Panc1 (cell line): ENCODE measurements at regions not wholly inside any gene's neighbourhood (a gene's known extent, or its start where the extent isn't known, plus 50 kb on each side); places are given as distances from the start of the nearest gene placed in this dataset.

Experiments
- ATAC-seq: fragments of 200-7000 bp; cut with Tn5 transposase; 2 replicates; pipeline ENCODE4 v1.9.1; 2020; ENCODE audit warnings: mild to moderate bottlenecking, moderate library complexity
- BruUV-seq: library from RNA; stranded (reverse); fragments of 400-500 nt; replicated peaks from 2 replicates; lab custom pipeline; 2021; lab: Mats Ljungman, UMichigan
- CTCF ChIA-PET: fragments of 300-600 bp; sonication (Branson Sonifier 250); formaldehyde crosslinking; loops from one replicate; lab custom pipeline; 2022; ENCODE audit warnings: antibody characterized with exemption; lab: Charles Lee
- POLR2A ChIA-PET: fragments of 300-600 bp; sonication (Branson Sonifier 250); formaldehyde crosslinking; loops from one replicate; lab custom pipeline; 2022; ENCODE audit warnings: antibody characterized with exemption; lab: Charles Lee
- DNase-seq: peaks from one replicate; pipeline ENCODE4 v3.0.0-alpha.2; 2010; ENCODE audit warnings: low read depth, low spot score
- H3K27ac ChIP-seq: 2 replicates; pipeline ENCODE4 v1.5.1; 2011; ENCODE audit warnings: mild to moderate bottlenecking, low read length, inconsistent platforms
- H3K27me3 ChIP-seq: fragments of 200-500 bp; sonication (Bioruptor generic); 2 replicates; pipeline ENCODE4 v1.6.0; 2014; ENCODE audit warnings: low read length, inconsistent platforms; ENCODE audit not compliant: control insufficient read depth, insufficient read depth
- H3K36me3 ChIP-seq: fragments of 200-500 bp; sonication (Bioruptor generic); 2 replicates; pipeline ENCODE4 v1.5.1; 2014; ENCODE audit warnings: inconsistent platforms, mild to moderate bottlenecking, low read length, moderate library complexity; ENCODE audit not compliant: control insufficient read depth, insufficient read depth
- H3K4me1 ChIP-seq: 2 replicates; pipeline ENCODE4 v1.5.1; 2011; ENCODE audit warnings: inconsistent platforms, mild to moderate bottlenecking, low read length, moderate library complexity; ENCODE audit not compliant: control insufficient read depth, insufficient read depth
- H3K4me3 ChIP-seq, 2 experiments: 2 replicates each; pipeline ENCODE4 v1.5.1; 2011 to 2012; ENCODE audit warnings: low read depth in 2 of 2, low read length in 2 of 2, mild to moderate bottlenecking in 2 of 2, inconsistent platforms in 1 of 2, moderate library complexity in 1 of 2
- H3K9me3 ChIP-seq: fragments of 200-500 bp; sonication (Bioruptor generic); 2 replicates; pipeline ENCODE4 v1.5.1; 2014; ENCODE audit warnings: low read depth, mild to moderate bottlenecking, inconsistent platforms, low read length, moderate library complexity; ENCODE audit not compliant: control insufficient read depth, insufficient read depth
- CTCF ChIP-seq: fragments of 450-650 bp; IDR thresholded peaks from 2 replicates; pipeline ENCODE4 v1.5.1; 2017; ENCODE audit warnings: mild to moderate bottlenecking
- POLR2AphosphoS5 ChIP-seq: IDR thresholded peaks from 2 replicates; pipeline ENCODE4 v1.6.1; 2012; ENCODE audit warnings: mild to moderate bottlenecking, low read depth, low read length, moderate library complexity
- REST ChIP-seq, 2 experiments: IDR thresholded peaks; 2 replicates each; pipeline ENCODE4 v1.6.1; 2011 to 2012; ENCODE audit warnings: low read depth in 2 of 2, control low read depth in 1 of 2, low read length in 1 of 2, mild to moderate bottlenecking in 1 of 2, moderate library complexity in 1 of 2; ENCODE audit not compliant: insufficient read depth in 1 of 2
- SIN3A ChIP-seq: IDR thresholded peaks from 2 replicates; pipeline ENCODE4 v1.6.1; 2012; ENCODE audit warnings: low read depth, mild to moderate bottlenecking, low read length, moderate library complexity, borderline replicate concordance; ENCODE audit not compliant: insufficient read depth
- TCF7L2 ChIP-seq: IDR thresholded peaks from 2 replicates; pipeline ENCODE4 v1.6.1; 2011; ENCODE audit warnings: mild to moderate bottlenecking, low read depth, low read length, inconsistent platforms
- in situ Hi-C: cut with HindIII; loops from 2 replicates; pipeline ENCODE4 v1.10.0; 2016; ENCODE audit warnings: low sequenced_read_pairs, low pct_unique_long_range_greater_than_20kb
- intact Hi-C: fragments of 100-400 bp; cut with micrococcal nuclease; formaldehyde crosslinking; loops from one replicate; pipeline ENCODE4 v1.10.0; 2022; ENCODE audit not compliant: unreplicated experiment

- Histone ChIP-seq H3K4me1 (no peaks in the 10 kb centered on the region), H3K36me3 (no peaks in the 10 kb centered on the region), H3K27ac (no peak overlapping the region), H3K27me3 (no peaks in the 10 kb centered on the region), H3K4me3 (no peak overlapping the region), H3K9me3 (no peaks in the 10 kb centered on the region)
- ChIA-PET POLR2A (no interaction called here), CTCF (no interaction called here)
- BruUV-seq, result no TSS peak
- in situ Hi-C loops, result no loop called here
- TF ChIP-seq POLR2AphosphoS5 (no peak), CTCF (no peak), REST (IDR thresholded peaks at IDR 0.05; ENCODE audit: insufficient read depth in 1 of 2, low read depth in 2 of 2, low read length in 1 of 2) (no peak), SIN3A (no peak), TCF7L2 (no peak)
- intact Hi-C loops, result no loop called here
- DNase-seq (no peak), ATAC-seq (no peak)
These were observed 136.6 kb upstream of the USP29 start for GRCh38 chr19:56983171-56983570.

- in situ Hi-C loops (no loop called here), intact Hi-C loops (no loop called here)
- no peak overlapping the region for H3K4me3 ChIP-seq
- H3K36me3 ChIP-seq, result no peaks in the 10 kb centered on the region
- DNase-seq (no peak), ATAC-seq (no peak)
- TF ChIP-seq CTCF, result no peak
- TF ChIP-seq REST (IDR thresholded peaks at IDR 0.05; ENCODE audit: insufficient read depth in 1 of 2, low read depth in 2 of 2, low read length in 1 of 2), result no peak
- no peak for TF ChIP-seq SIN3A
- CTCF ChIA-PET, result no interaction called here
- no peaks in the 10 kb centered on the region for H3K4me1 ChIP-seq
- no peak overlapping the region for H3K27ac ChIP-seq
- POLR2A ChIA-PET, result no interaction called here
- H3K9me3 ChIP-seq, result no peaks in the 10 kb centered on the region
- no peaks in the 10 kb centered on the region for H3K27me3 ChIP-seq
- no TSS peak for BruUV-seq
These were observed 136.0 kb upstream of the USP29 start for GRCh38 chr19:56983804-56984203.
